ENCODE measurements at regions not wholly inside any gene's neighbourhood (a gene's known extent, or its start where the extent isn't known, plus 50 kb on each side); places are given as distances from the start of the nearest gene placed in this dataset.

DNA sequence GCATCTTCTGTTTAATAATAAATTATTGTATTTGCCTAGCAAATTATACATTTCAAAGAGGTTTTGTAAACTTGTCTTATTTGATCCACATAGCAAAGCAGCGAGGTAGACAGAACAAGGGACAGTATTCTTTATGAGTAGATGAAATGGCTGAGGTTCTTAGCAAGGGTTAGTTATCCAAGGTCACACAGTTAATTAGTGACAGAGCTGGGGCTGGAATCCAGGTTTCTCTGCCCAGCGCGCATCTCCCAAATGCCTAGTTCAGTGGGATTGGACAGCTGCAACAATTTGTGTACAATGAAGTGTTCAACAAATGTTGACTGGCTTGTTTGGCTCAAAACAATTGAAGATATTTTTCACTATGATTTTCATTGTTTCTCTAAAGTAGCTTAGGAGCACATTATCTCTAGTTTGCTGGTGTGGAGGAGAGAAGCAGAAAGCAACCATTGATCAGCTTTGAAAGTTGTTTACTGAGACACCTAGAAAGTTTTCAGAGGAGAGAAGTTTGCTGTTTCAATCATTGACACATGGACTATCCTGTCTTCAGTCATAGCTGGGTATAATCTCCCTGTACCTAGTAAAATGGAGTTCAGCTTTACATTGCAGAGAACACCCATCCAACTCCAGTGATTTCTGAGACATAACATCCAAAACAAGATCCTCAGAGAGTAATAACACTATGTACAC lies 270.6 kb downstream of the FAT3 start:
- DNase-seq (ENCODE audit: low read depth, low spot score), result no peak
- H3K4me3 ChIP-seq (ENCODE audit: low read depth, low read length), result no peak overlapping the region
- POLR2A ChIA-PET, result no interaction called here
- TF ChIP-seq, protein P1, sequence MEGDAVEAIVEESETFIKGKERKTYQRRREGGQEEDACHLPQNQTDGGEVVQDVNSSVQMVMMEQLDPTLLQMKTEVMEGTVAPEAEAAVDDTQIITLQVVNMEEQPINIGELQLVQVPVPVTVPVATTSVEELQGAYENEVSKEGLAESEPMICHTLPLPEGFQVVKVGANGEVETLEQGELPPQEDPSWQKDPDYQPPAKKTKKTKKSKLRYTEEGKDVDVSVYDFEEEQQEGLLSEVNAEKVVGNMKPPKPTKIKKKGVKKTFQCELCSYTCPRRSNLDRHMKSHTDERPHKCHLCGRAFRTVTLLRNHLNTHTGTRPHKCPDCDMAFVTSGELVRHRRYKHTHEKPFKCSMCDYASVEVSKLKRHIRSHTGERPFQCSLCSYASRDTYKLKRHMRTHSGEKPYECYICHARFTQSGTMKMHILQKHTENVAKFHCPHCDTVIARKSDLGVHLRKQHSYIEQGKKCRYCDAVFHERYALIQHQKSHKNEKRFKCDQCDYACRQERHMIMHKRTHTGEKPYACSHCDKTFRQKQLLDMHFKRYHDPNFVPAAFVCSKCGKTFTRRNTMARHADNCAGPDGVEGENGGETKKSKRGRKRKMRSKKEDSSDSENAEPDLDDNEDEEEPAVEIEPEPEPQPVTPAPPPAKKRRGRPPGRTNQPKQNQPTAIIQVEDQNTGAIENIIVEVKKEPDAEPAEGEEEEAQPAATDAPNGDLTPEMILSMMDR (IDR thresholded peaks at IDR 0.05; ENCODE audit: insufficient read depth, low read length, missing control alignments), result no peak
- CTCF ChIA-PET, result no interaction called here

DNA sequence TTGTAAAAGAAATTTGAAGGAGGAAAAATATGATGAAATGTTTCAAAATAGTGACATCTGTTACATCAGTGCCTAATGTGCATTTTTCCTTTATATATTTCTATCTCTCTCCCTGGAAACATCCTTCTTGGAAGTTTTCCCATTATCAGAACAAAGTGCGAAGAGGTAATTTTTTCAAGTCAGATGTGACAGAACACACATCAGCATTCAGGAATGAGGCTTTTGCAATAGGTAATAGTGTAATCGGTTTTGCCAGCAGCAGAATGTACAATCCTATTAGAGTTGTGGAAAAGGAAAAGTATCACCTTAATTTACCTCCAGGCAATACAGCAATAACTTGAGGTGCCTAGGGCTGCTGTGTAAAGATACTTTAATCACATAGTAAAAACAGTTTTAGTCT lies 275.8 kb downstream of the FAT3 start:
- DNase-seq (ENCODE audit: low read depth, low spot score), result no peak
- ChIA-PET POLR2A (no interaction called here), CTCF (no interaction called here)
- TF ChIP-seq, protein P1 (IDR thresholded peaks at IDR 0.05; ENCODE audit: insufficient read depth, low read length, missing control alignments), result no peak
- no peak overlapping the region for H3K4me3 ChIP-seq (ENCODE audit: low read depth, low read length)

DNA sequence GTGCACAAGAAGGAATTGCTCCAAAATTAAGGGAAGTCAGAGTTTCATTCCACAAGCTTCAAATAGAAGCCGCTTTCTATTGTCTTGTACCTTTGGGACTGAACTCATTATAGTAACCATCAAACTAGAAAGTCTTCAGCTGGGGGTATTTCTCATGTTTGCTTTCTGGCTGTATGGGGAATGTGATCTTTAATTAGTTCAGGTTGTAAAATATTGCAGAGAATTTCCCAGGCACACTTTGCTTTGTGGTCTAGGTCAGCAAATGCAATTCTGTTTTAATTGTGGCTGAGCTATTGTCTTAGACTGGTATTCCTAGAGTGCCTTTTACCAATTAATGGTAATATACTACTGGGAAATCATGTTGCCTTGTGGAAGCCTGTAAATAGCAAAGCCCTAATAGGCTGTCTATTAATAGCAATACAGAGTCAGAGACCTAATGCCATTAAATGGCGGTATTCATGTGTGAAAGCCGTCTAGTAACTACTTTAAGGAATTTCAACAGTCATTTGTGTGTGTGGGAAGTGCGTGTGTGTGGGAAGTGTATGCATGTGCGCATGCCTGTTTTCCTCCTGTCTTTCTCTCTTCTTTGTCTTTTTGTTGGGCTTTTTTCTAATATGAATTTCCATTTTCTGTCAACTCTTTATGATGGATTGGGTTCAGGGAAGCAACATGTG lies 276.6 kb downstream of the FAT3 start:
- no peak overlapping the region for H3K4me3 ChIP-seq (ENCODE audit: low read depth, low read length)
- TF ChIP-seq, protein P1 (IDR thresholded peaks at IDR 0.05; ENCODE audit: insufficient read depth, low read length, missing control alignments), result no peak
- ChIA-PET CTCF (no interaction called here), POLR2A (no interaction called here)
- no peak for DNase-seq (ENCODE audit: low read depth, low spot score)

DNA sequence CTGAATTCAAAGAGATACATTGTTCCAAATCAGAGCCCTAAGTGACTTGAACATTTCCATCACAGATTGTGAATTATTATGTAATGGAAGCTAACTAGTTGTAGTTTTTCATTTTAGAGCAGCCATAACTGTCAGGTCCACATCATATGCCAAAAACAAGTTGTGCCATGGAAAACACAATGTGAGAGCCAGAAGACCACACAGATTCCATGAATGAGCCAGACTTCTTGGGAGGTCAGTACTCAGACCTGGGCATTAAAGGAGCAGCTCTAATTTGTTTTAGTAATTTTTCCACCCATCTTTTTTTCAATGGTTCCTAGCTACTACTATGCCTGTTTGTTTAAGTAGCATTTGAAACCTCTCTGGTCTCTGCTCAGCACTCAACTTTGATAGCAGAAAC lies 279.4 kb downstream of the FAT3 start:
- no peak overlapping the region for H3K4me3 ChIP-seq (ENCODE audit: low read depth, low read length)
- ChIA-PET CTCF (no interaction called here), POLR2A (no interaction called here)
- no peak for DNase-seq (ENCODE audit: low read depth, low spot score)
- TF ChIP-seq, protein P1 (IDR thresholded peaks at IDR 0.05; ENCODE audit: insufficient read depth, low read length, missing control alignments), result no peak

DNA sequence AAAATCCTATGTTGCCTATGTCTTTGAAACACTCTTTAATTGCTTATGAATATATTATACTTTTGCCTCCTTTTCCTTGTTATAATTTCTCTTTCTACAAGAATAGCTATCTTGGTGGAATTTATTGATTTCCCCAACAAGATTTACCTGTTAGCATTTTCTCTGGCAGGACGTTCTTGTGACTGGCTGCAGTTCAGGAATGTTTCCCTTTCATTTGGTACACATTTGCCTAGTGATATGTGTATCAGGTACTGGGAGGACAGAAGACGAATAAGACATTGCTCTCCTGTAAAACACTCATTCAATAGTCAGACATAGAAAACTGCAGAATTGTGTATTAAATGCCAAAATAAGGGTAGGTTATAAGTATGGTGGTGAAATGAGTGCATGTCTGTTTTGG lies 279.9 kb downstream of the FAT3 start:
- POLR2A ChIA-PET, result no interaction called here
- DNase-seq (ENCODE audit: low read depth, low spot score), result no peak
- H3K4me3 ChIP-seq (ENCODE audit: low read depth, low read length), result no peak overlapping the region
- TF ChIP-seq, protein P1 (IDR thresholded peaks at IDR 0.05; ENCODE audit: insufficient read depth, low read length, missing control alignments), result no peak
- CTCF ChIA-PET, result no interaction called here

DNA sequence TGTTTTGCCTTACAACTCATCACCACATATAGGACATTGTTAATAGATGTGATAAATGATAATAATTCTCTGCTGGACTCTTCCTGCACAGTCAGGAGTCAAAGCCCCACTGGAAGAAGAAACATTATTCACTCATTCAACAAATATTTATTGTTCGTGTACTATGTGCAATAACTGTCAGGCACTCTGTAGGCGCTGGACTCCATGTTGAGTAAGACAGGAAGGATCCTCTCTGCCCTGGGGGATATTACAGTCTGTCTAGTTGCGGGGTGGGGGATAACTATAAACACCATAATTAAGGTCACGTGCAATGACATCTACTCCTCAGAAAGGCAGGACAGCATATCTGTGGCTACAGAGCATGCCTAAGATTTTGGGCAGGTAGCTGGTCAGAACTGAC lies 281.1 kb downstream of the FAT3 start:
- DNase-seq (ENCODE audit: low read depth, low spot score), result no peak
- POLR2A ChIA-PET, result no interaction called here
- H3K4me3 ChIP-seq (ENCODE audit: low read depth, low read length), result no peak overlapping the region
- CTCF ChIA-PET, result no interaction called here
- TF ChIP-seq, protein P1 (IDR thresholded peaks at IDR 0.05; ENCODE audit: insufficient read depth, low read length, missing control alignments), result no peak

Measured in AG04449 (cell line).